ENCODE measurements at regions not wholly inside any gene's neighbourhood (a gene's known extent, or its start where the extent isn't known, plus 50 kb on each side); places are given as distances from the start of the nearest gene placed in this dataset.

DNA sequence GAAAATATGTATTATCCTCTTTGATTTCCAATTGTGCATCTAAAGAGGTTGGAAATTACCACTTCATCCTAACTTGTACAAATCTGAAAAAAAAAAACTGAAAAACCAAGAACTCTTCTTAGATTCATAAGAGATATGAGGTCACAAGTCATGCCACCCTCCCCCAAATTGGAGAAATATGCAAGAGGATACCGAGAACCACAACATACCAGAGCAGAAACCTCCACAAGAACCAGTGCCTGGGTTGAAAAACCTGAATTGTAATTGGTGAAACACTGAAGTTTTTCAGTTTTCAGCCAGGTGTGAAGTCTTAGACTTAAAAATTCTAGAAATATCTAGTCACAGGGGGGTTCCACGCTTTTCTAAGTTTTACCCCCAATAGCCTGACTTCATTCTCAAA, 1029.5 kb upstream of the LRRTM1 start:
- DNase-seq (ENCODE audit: low spot score), result no peak

DNA sequence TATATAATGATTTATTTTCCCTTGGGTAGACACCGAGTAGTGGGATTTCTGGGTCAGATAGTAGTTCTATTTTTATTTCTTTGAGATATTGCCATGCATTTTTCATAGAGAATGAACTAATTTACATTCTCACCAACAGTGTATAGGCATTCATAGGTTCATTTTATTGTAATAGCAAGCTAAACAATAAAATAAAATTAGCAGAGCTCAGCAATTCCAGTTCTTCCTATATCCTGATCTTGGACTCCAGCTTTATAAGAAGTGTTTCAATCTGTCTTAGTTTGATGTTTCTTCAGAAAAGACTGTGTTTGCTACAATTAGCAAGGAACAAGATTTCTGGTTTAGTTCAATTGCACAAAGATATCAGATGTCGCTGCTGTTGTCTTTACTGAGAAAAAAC, 1024.4 kb upstream of the LRRTM1 start:
- DNase-seq (ENCODE audit: low spot score), result no peak

DNA sequence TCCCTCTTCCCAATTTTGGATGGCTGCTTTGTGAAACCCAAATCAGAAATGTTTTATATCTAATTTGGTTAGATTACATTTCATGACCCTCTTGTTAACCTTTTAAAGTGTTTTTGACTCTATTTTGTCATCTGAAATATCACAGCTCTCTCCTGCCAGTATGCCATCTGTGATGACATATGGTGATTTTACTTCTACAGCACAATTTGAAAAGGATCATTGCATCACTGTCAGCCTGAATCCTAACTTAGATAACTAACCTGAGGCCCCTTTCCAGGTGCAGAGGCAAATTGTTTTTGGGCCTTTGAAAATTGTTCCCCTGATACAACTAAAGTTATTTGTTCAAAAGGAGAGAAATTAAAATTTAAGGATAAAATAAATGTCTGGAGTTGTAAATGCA, 1023.4 kb upstream of the LRRTM1 start:
- no peak for DNase-seq (ENCODE audit: low spot score)

DNA sequence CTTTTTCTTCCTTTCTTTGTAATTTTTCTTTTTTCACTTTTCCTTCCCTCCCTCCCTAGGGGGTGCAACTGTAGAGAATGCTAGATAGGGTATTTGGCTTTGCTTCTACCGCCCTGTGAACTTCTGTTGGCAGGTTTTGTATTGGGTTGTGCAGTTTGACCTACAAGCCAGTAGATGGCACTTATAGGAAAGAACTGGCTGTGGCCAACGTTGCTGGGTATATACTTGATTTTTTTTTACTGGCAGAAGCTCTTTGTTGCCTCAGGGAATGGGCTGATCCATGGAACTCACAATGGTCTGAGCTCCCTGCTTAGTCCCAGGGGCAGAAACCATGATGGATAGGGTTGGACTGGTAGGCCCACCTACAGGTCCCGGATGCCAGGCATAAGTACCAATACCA, 1019.5 kb upstream of the LRRTM1 start:
- no peak for DNase-seq (ENCODE audit: low spot score)

DNA sequence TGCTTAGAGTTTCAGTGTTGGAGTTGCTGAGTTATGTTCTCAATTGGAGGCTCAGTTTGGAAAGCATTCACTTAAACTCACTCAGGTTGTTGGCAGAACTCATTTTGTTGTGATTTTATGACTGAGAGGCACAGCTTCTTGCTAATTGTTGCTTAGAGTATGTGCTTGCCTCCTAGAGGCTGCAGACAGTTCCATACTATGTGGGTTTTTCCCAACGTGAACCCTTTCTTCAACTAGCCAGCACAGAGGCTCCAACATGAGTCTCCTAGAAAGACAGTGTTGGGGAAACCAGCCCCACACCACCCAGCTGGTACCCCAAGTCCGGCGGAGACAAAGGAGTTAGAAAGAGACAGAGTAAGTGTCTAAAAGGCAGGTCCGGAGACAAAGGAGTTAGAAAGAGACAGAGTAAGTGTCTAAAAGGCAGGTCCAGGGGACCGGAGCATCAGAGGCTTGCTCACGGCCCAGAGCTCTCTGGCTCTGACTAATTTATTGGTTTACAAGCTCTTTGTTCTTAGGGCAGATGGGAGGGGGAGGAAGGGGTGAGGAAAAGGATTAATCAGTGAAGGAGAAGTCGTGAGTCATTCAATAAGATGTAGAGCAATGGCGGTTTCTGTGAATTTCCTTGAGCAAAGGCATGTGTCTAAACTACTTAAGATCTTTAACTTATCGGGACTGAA, 999.7 kb upstream of the LRRTM1 start:
- DNase-seq (ENCODE audit: low spot score), result peak; percentile 44

DNA sequence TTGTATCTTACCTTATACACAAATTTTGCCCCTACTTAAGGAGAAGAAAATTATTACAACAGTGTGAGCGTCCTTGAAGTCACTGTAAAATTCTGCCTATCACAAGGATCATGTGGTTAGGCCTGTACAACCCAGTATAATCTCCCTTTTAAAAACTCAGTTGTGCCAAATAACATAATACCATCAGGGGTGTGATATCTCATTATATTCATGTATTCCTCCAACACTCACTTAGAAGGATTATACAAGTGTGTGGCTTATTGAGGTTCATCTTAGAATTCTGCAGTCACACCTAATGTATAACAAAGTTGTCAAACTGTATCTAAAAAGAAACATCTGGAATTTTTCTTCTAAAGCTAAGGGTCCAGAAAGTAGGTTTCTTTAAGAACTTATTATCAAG, 998.8 kb upstream of the LRRTM1 start:
- no peak for DNase-seq (ENCODE audit: low spot score)

DNA sequence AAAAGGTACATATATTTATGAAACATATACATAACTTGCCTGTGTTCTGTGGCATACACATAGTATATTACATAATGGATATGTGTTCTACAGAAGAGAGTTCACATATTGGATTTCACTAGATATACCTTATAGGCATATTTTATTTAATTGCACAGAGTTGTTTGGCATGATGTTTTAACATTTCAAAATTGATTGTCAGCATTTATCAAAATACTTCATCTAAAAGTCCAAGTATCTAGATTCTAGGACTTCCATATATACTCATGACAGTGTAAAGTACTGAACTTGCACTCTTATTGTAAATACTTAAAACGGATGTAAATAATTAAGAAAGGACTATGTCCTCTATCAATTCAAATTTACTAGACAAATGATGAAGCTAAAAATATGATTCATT, 995.3 kb upstream of the LRRTM1 start:
- DNase-seq (ENCODE audit: low spot score), result no peak

DNA sequence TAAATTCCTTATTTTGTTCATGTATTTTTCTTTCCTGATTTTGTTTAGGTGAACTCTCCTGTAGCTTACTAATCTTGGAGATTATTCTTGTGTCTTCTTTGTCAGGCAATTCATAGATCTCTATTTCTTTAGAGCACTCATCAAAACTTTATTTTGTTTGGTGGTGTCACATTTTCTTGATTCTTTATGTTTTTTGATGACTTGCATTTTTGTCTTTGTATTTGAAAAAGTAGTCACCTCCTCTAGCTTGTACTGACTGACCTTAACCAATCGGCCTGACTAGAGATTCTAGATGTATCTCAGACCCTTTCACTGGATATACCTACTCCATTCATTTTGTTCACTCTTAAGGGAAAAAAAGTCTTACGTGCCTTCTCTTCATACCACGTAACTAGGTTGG, 986.3 kb upstream of the LRRTM1 start:
- no peak for DNase-seq (ENCODE audit: low spot score)

DNA sequence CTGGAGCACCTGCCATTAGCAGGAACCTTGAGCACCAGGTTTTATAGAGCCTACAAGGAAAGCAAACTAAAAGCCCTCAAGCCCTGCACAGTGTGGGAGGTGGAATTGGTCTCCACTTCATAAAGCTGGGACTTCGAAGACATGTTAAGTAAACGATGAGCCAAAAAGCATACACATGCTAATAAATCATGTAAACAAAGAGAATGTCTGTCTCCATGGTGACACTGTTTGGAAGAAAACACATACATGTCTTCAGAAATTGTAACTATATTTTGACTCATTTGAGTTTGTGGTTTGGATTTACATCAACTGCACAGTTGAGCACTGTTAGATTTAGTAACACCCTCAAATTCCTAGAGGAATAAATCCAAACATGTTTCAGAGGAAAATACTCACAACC, 978.5 kb upstream of the LRRTM1 start:
- no peak for DNase-seq (ENCODE audit: low spot score)

DNA sequence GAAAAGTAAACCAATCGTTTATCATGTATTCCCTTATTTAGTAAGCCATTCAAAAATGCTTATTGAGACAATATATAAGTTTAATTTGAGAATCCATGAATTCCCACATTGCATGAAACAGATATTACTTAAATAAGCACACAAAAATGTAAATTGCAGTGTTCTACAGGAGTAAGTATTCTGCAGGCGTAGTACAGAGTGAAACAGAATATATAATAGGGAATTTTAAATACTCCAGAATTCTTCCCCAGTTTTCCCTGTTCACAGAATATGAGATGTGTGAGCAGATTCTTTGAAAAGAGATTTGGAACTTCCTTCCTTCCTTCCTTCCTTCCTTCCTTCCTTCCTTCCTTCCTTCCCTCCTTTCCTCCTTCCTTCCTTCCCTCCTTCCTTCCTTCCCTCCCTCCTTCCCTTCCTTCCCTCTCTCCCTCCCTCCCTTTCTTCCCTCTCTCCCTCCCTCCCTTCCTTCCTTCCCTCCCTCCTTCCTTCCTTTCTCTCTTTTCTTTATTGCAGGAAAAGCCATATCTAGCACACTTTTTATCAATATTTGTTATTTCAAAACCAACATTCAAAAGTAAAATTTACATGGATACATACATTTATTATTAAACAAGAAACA, 977.7 kb upstream of the LRRTM1 start:
- DNase-seq (ENCODE audit: low spot score), result no peak

DNA sequence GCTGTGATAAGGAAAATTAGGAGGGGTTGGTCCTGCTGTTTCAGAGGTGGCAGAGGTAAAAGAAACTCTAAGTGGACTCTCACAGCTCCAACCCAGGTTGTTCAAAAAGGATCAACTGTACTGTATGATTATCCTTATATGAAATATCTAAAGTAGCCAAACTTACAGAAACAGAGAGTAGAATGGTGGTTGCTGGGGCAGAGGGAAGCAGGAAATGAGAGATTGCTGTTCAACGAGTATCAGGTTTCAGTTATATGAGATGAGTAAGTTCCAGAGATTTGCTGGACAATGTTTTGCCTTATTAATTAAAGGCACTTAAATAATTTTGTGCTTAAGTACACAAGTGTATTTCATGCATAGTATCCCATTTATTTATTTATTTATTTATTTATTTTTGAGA, 972.0 kb upstream of the LRRTM1 start:
- DNase-seq (ENCODE audit: low spot score), result no peak

DNA sequence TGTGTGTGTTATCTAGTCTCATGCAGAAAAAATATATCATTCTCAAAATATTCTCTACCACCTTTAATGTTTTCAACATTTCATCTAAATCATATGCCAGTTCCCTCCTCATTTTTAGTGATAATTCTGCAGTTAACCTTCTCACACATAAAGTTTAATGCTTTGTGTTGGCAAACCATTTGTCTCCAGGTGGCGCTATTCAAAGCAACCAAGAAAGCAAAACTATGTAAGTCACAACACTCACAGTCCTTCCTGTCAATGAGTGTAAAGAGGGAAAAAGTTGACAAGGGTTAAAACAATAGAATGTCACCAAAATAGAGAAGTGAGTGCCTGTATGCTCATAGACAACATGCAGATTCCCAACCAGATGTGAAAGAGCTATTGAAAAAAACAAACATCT, 961.6 kb upstream of the LRRTM1 start:
- DNase-seq (ENCODE audit: low spot score), result no peak

DNA sequence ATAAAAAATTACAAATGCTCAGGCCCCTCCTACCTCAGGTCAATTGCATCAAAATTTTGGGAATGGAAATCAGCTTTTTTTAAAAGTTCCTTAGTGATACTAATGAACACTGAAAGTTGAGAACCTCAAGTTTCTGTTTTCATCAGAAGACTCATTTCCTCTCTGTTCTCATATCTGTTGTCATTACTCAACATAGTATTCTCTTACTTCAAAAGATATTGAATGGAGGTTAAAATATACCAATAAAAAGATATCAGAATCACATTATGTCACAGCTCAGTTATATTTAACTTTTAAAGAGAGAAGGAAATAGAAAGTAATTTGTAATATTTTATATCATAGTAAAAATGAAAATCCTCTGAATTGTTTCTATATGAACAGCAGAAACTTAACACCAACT, 959.4 kb upstream of the LRRTM1 start:
- no peak for DNase-seq (ENCODE audit: low spot score)

DNA sequence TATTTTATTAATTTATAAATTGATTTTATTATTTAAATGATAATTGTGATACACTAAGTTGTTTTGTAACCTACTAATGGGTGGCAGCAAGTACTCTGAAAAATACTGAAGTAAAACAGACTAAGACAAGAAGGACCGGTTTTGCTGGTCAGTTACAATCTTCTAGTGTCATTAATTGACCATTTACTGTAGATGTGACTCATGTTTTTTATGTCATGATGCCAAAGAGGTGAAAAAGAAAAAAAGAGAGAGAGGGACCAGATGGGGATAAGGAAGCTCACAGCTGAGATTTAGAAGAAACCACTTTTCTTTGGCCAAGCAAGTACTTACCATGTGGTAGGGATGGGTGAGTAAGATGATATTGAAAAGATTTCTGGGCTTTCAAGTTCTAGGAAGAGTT, 955.8 kb upstream of the LRRTM1 start:
- no peak for DNase-seq (ENCODE audit: low spot score)

DNA sequence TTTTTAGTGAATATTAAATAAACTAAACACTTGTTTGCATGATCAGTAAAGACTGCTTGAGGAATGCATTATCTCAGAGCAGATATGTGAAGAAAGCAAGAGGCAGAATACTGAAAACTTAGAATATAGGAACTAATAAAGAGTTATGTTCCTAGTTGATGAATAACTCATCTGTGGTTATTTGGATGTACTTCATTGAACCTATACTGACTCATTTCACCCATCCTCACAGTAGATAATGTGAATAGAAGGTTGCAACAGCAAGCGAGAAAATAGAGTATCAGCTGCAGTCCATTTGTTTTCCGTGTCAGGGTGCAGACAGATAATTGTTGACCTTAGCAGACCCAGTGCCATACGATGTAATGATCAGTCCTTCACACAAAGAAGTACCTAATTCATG, 945.7 kb upstream of the LRRTM1 start:
- DNase-seq (ENCODE audit: low spot score), result no peak

DNA sequence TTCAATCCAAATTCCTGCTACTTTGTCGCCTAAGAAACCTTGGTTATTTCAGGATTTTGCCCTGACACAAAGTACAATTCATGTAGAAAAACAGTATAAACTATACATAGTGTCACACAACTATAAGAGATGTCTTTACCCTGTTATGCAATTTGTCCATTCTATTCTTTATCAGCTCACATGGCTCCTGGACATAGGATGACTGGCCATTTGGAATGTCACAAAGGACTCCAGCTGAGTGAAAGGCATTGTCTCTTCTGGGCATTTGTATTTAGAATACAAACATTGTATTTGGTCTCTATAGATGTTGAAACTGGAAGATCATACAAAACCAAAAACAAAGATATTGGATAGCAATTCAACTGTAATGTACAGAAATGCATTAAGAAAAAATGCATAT, 944.6 kb upstream of the LRRTM1 start:
- no peak for DNase-seq (ENCODE audit: low spot score)

DNA sequence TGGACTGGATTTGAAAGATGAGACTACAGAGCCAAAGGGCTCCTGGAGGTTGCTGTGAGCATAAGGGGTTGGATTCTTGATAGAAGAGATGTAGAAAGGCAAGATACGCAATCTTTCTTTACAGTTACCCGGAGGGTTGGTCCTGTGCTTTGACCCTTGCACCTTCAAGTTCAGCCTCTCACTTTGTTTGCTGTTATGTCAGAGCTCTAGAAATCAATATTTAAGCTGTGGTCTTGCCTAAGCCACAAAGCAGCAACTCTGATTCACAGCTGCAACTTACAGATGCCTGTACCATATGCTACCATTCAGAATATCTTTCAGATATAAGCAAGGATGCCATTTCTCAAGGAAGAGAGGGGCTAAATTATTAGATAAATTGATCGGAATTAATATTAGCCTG, 943.1 kb upstream of the LRRTM1 start:
- no peak for DNase-seq (ENCODE audit: low spot score)

DNA sequence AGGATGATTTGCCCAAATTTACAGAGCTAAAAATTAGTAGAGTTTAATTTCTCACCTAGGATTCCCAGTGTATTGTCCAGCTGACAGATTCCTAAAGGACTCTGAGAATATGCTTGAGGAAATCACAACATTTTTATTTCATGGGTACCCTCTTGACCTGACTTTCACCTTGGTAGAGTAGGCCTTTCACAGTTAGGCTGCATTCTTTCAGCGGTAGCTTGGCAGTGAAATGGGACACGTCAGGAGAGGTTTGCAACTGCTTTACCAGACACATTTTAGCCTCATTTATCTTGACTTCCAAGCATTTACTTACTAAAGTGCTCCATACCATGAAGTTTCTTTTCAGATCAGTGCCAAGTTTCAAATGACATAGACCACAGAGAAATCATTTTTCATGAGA, 937.9 kb upstream of the LRRTM1 start:
- no peak for DNase-seq (ENCODE audit: low spot score)

DNA sequence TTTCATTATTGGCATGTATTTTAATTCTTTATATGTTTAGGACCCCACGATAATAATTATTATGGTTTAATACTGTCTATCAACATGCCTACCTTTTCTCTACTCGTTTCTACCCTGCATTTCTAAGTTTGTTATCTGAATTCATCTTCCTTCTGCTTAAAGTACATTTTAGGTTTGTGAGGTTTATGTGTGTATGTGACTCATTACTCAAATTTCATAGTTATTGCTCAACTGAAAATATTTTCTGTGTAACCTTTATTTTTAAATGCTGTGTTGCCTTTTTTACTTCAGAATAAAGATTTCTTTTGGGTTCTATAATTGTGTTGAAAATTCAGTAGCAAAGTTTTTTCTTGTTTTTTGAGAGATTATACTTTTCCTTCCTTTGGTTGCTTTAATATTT, 933.9 kb upstream of the LRRTM1 start:
- DNase-seq (ENCODE audit: low spot score), result no peak

DNA sequence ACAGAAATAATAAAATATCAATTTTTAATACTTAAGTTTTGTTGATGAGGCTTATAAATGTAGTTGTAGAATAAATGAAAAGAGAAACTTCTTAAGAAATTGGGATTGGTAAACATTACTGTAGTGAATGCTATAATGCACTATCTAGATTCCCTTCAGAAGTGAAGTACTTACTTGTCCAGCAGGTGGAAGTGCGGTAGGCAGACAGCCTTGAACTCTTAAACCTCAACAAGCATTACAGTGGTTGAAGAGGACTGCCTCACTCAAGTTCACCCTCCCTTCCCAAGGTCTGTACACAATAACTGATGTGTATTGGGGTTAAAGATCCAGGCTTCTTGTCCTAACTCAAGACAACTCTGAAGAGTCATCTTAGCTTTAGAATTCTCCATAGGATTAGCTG, 931.0 kb upstream of the LRRTM1 start:
- no peak for DNase-seq (ENCODE audit: low spot score)

DNA sequence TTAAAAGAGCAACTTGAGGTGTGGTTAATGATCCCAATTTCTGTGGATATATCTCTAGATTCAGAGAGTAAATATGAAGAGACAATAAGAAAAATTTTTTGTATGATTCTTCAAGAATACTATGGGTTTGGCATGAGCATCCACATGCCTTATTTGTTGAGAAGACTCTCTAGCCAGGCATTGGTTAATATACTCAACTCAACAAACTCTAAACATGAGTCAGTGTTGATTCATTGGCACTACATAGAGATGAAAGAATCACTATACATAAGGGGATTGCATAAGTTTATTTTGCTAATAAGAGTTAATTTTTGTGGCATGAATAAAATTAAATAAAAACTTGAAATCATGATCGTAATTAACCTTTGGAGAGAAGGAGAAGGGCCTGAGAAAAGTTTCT, 930.2 kb upstream of the LRRTM1 start:
- no peak for DNase-seq (ENCODE audit: low spot score)

DNA sequence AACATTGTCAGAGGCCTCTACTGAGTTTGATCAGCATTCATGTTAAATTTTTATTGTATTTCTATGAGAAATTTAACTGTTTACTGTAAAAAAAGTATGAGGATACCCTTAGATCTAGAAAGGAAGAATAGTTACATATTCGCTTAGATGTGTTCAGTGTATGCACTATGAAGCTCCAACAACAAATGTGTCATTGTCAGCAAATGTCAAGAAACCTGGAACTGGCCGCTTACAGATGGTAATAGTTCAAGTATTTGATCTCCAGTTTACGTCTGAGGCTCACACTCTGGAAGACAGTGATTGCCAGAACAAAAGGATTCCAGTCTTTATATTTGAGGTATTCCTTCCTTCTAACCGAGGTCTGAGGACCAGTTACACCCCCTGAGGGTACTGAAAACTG, 921.2 kb upstream of the LRRTM1 start:
- DNase-seq (ENCODE audit: low spot score), result no peak

DNA sequence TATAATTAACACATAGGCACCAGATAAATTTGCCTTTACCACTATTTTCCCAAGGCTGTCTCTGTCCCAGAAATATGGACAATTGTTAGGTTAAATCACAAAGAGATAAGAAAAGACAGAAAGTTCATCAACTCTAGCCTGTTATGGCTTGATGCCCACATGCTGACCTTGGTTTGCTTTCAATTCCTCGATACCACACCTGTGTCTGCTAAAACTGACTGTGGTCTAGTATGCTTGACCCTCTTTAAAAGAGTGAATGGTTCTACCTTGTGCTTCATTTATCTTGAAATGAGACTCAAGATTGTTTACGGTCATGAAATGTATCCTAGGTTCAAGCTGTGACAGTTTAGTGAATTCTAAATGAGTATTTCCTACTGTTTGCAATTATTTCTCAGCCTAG, 909.0 kb upstream of the LRRTM1 start:
- no peak for DNase-seq (ENCODE audit: low spot score)

DNA sequence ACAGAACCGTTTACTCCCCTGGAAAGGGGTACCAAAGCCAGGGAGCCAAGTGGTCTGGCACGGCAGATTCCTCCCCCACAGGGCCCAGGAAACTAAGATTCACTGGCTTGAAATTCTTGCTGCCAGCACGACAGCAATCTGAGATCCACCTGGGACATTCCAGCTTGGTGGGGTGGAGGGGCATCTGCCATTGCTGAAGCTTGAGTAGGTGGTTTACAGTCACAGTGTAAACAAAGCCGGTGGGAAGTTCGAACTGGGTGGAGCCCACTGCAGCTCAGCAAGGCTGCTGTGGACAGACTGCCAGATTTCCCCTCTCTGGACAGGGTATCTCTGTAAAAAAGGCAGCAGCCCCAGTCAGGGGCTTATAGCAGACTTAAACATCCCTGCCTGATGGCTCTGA, 901.7 kb upstream of the LRRTM1 start:
- no peak for DNase-seq (ENCODE audit: low spot score)

All from ecto neural progenitor cell (in vitro differentiated cells).